ENCODE measurements at regions not wholly inside any gene's neighbourhood (a gene's known extent, or its start where the extent isn't known, plus 50 kb on each side); places are given as distances from the start of the nearest gene placed in this dataset.
A peak's percentile ranks its signal among the peaks of the same experiment; 100 is the strongest.

DNA sequence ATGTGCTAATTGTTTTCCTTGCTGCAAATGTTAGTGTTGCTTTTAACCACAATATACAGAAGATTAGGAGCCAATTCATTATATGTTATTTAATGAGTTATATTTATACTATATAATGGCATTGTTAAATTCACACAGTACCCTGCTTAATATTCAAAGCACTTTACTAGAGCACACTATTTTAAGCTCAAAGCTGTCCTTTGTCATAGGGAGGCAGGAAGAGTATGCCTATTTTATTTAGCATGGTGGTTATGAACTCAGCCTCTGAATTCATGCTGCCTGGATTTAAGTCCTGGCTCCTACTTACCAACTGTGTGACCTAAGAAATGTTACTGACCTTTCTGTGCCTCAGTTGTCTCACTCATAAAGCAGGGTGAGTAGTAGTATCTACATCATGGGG is 80.5 kb downstream of the FASTKD2 start:
- no peak for DNase-seq

DNA sequence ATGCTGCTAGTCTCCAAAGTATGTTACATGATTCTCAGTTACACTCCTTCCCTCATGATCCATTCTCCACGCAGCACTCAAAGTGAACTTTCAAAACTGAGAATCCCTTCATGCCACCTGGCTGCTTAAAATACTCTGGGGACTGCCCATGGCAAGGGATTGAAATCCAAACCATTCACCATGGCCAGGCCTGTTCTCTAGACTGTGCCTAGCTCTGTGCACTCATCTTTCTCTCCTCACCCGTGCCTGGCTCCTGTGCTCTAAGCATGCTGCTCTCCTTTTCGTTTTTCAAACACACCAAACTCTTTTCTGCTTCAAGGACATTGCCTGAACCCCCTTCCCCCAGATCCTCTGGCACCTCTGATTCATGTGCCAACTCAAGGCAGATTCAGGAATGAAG is 80.9 kb downstream of the FASTKD2 start:
- DNase-seq: no peak

DNA sequence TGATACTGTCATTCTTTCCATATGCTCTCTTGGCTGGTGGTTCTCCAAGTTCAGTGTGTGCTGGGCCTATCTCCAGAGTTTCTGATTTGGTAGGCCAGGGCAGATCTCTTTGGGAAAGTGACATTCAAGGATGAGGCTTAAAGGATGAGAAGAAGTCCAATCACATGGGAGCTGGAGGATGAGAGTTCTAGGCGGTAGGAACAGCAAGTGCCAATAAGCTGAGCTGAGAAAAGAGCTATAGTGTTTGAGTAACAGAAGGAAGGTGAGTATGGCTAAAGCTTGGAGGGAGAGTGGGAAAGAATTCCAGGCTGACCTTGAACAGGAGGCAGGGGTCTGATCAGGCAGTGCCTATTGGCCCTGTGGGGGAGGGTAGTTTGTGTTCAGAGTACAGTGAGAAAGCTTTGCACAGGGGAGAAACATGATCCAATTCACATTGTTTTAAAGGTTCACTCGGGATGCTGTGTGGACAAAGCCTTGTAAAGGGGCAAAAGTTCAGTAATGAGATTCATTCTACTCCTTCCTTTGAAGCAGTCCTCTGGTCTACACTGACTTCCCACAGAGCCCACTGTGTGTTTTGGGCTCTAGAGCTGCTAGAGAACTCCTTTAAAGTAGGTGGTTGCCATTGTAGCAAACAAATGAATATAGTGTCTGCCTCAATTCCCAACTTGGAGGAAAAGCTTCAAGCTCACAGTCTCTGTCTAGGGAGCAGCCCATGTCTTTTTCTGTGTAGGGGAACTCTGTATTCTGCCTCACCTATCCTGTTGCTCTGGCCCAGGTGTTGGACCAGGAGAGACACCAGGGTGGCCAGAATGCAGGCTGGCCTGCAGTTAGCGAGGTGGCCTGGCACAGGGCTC is 81.8 kb downstream of the FASTKD2 start:
- no peak for DNase-seq

- DNase-seq: no peak
Observed at GRCh38 chr2:206850369-206850768, 85.0 kb downstream of the FASTKD2 start.

DNA sequence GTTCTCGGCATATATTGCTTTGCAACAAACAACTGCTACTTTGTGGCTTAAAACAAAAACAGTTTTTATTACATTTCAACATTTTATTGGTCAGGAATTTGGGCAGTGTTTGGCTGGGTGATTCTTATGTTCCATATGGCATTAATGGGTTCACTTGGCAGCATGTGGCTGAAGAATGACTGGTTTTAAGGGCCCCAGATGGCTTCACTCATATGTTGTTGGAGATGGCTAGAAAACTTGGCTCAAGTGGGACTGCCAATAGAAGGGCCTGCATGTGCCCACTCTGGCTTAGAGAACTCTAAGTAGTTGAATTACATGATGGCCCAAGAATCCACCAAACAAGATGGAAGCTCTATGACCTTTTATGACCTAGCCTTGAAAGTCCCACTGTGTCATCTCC is 86.1 kb downstream of the FASTKD2 start:
- DNase-seq: no peak

DNA sequence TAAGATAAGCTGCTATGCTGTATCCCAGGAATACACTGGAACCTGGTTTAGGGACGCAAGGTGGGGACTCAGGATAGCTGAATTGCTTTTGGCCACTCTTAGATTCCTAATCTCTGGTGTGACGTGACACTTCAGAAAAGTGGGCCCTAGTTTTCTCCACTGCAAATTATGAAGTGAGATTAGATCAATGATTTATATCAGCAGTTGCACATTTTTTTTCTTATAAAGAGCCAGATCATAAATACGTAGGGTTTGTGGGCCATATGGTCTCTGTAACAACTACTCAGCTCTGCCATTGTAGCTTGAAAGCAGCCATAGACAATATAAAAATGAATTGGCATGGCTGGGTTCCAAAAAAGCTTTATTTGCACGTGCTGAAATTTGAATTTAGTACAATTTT is 85.4 kb upstream of the CPO start:
- no peak for DNase-seq

DNA sequence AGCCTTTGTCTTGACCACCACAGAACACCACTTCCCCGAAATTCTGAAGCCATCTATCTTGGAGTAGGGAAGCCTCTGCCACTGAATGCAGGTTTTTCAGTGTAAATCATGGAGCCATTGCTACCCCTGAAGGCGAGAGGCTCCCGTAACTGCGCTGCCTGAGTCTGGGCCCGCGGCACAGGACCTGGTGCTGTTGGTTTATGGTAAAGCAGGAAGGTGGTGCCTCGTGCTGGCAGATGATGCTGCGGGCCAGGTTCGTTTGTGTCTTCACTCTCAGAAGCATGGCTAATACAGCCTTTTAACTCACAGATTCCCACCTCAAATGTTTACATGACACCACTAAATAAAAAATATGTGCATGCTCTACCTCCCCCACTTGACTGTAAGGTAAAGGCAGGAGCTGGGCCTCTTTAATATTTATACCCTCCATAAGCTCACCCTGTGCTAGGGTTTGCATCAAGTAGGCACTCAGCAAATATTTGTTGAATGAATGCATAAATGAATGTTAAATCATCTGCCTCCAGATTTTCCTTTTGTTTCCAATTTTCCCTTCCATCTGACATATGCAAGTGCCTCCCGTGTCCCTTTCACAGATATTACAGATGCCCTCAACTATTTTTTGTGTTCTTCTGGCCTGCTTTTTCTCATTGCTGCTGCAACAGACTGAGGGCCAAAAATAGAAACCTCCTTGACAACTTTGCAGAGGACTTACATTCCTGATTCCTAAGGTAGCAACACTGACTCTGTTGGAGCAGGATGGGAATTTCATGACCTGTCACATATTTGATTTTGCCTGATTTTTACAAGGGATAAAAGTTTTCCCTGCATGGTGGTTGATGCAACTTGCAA is 83.5 kb upstream of the CPO start:
- peak; percentile 4 for DNase-seq

GRCh38 chr2:206856513-206856912 is 82.8 kb upstream of the CPO start:
- peak; percentile 40 for DNase-seq

GRCh38 chr2:206858687-206859329 is 80.5 kb upstream of the CPO start:
- no peak for DNase-seq

DNA sequence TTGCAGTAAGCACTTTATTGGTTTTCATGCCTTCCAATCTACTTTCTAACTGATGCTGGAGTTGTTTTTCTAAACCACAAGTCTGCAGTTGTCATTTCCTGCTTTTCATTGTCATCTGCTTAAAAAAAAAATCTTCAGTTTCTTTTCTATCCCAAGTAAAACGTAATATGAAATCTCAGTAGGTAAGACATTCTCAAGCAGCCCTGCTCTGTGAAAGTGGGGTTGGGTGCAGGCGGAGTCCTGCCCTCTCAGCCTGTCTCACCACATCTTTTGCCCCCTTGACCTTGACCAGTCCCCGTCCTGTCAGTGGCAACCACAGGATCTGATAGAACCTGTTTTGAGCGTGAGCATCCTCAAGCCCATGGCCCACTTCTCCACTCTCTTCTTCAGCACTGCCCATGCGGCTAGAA is 80.0 kb upstream of the CPO start:
- DNase-seq: no peak

DNA sequence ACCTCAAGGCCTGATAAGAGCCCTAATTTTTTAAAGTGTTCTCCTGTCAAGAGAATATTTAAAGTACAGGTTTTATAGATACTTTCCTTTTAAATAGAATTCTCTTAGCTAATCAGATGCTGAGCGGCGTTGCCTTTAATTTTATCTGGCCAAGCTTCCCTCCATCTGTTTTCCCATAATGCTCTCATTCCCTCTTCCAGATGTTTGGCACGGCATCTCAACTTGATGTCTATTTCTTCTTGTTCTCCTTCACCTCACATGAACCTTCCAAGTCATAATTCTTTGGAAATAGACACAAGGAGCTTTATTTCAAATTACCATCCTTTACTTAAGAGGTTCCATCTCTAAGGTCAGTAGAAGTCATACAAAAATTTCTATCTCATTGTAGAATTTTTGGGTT is 76.1 kb upstream of the CPO start:
- DNase-seq: peak; percentile 5

GRCh38 chr2:206863716-206864115 is 75.6 kb upstream of the CPO start:
- DNase-seq: no peak

- no peak for DNase-seq
Observed at GRCh38 chr2:206867006-206867405, 72.3 kb upstream of the CPO start.

GRCh38 chr2:206869824-206870495 is 69.4 kb upstream of the CPO start:
- no peak for DNase-seq

DNA sequence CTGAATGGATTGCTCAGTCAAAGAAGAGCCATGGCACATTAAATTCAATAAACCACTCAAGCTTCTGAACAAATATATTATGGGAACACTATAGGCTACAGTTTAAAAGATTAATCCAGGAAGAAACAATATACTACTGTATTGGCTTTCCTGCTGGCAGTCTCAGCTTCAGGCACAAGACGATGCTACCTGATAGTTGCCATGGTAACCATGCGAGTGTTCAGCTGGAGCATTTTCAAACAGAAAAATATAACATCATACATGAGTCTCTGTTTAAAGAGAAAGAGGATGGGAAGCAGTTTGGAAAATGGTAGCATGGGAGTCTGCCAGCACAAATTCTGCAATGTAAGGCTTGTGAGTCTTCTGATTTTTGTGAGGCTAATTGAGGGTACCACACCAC is 65.9 kb upstream of the CPO start:
- DNase-seq: no peak

DNA sequence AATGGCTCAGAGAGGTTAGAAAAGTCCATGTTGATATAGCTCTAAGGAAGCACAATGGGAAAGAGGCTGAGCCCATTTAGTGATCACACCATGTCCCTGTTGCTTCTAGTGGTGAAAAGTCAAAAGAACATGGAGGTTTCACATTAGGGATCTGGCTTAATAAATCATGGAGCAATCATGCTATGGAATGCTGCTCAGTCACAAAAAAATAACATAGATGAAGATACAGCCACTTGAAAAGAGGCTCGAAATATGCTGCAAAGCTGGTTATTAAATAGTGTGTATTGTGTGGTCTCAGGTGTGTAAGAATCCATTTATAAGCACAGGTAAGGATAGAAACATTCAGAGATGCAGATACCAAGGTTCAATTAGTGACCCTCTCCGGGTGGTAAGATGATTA is 63.6 kb upstream of the CPO start:
- DNase-seq: no peak

DNA sequence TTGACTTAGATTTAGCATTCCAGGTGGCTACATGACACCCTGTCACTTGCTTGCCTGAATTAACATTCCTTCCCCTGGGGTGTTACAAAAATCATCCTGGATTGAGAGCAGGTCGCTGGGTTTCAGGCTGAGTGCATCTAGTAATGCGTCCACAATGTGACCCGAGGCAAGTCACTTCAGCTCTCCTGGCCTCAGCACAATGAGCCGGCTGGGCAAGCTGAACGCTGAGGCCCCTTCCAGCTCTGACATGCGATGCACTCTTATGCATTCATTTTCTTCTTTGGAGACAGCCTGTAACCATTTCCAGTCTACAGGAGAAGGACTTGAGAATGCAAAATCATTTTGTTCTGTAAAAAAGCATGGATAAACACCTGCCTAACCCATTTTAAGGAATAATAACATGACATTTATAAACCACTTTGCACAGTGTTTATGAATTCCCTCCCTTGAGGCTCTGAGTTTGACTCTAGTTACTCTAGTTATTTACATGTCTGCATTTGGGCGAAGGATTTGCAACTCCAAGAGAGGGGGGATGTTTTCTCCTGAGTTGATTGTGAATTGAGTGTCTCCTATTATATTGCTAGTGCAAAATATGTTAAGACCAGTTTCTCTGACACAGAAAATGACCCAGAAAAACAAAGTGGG is 63.0 kb upstream of the CPO start:
- DNase-seq: no peak

GRCh38 chr2:206881708-206882410 is 57.5 kb upstream of the CPO start:
- DNase-seq: no peak

- DNase-seq: no peak
Observed at GRCh38 chr2:206886696-206887095, 52.6 kb upstream of the CPO start.

DNA sequence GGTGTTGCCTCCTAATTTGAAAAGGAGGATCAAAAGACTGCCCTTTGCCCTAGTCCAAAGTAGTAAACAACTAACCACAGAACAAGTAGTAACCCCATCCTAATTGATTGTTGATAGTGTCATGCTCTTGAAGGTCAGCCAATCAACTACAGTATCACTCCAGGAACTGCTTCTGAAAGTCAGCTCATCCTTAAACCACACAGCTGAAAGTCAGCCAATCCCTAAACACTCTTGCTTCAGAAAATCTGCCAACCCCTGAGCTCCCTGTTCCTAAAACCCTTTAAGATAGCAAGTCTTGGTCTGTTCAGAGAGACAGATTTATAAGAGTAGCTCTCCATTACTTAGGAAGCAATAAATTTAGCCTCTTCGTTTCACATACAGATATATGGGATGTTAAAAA is 51.6 kb upstream of the CPO start:
- DNase-seq: no peak

Data from fibroblast of upper back skin (primary cell).